Esophagus (tissue), 2 donors: ENCODE measurements at regions not wholly inside any gene's neighbourhood (a gene's known extent, or its start where the extent isn't known, plus 50 kb on each side); places are given as distances from the start of the nearest gene placed in this dataset.
"Not testable (repeated sequence)": the region's sequence is repeated elsewhere in the genome, so short reads cannot be mapped to it uniquely, and the experiment has no call there.

Experiments
- H3K27ac ChIP-seq, 2 donors: one replicate each; pipeline ENCODE4 v1.5.1; 2013; ENCODE audit warnings: low read depth in 2 of 2, mild to moderate bottlenecking in 2 of 2, inconsistent platforms in 1 of 2, low read length in 1 of 2, moderate library complexity in 1 of 2
- H3K27me3 ChIP-seq, 2 donors: one replicate each; pipeline ENCODE4 v1.6.1; 2013; ENCODE audit warnings: low read length in 2 of 2, control low read depth in 1 of 2, mild to moderate bottlenecking in 1 of 2; ENCODE audit not compliant: insufficient read depth in 2 of 2, control insufficient read depth in 1 of 2
- H3K36me3 ChIP-seq, 2 donors: one replicate each; pipeline ENCODE4 v1.6.1; 2013; ENCODE audit warnings: low read length in 1 of 2; ENCODE audit not compliant: control insufficient read depth in 2 of 2, insufficient read depth in 2 of 2
- H3K4me1 ChIP-seq, 2 donors: one replicate each; pipeline ENCODE4 v1.6.1; 2013; ENCODE audit warnings: low read length in 1 of 2; ENCODE audit not compliant: control insufficient read depth in 2 of 2, insufficient read depth in 2 of 2
- H3K4me3 ChIP-seq, 2 donors: one replicate each; pipeline ENCODE4 v1.5.1; 2013; ENCODE audit warnings: low read length in 2 of 2, mild to moderate bottlenecking in 2 of 2, low read depth in 1 of 2, moderate library complexity in 1 of 2
- H3K9me3 ChIP-seq, 2 donors: one replicate each; pipeline ENCODE4 v1.6.1; 2013; ENCODE audit warnings: mild to moderate bottlenecking in 2 of 2, low read depth in 1 of 2, low read length in 1 of 2, moderate library complexity in 1 of 2; ENCODE audit not compliant: control insufficient read depth in 2 of 2, insufficient read depth in 1 of 2
- WGBS, 2 donors: extraction: QIAGEN DNeasy Blood & Tissue Kit; methylation state at CpG; one replicate each; pipeline ENCODE4 v1.1.7; 2013; 5-methylcytosine and 5-hydroxymethylcytosine counted together
- donor health status: healthy with polysubstance abuse.
- donor health status: Bipolar disorder and iron deficiency.

DNA sequence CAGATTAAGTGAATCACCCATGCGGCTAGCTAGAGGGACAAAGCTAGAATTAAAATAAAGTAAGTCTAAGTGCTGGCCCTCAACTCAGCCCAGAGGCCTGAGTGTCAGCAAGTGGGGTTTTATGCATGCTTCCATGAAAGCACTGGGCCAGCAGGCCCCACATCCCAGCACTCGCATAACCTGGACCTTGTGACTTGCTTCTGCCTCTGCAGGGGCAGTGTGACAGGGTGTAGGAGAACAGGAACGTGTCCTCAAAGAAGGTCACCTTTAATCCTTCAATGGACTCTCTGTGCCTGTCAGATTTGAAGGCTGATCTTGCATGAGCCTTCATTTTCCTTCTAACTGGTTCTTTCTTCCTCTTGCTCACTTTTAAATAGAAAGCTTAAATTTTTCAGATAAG lies 183.4 kb downstream of the ALDH8A1 start:
- H3K27ac ChIP-seq: no peak overlapping the region
- H3K27me3 ChIP-seq: no peaks in the 10 kb centered on the region
- WGBS, 2 donors: 55 to 60% methylated on average over 3 of the region's 3 CpGs
- H3K4me3 ChIP-seq: no peak overlapping the region
- H3K9me3 ChIP-seq: no peaks in the 10 kb centered on the region
- no peaks in the 10 kb centered on the region for H3K4me1 ChIP-seq
- no peaks in the 10 kb centered on the region for H3K36me3 ChIP-seq

DNA sequence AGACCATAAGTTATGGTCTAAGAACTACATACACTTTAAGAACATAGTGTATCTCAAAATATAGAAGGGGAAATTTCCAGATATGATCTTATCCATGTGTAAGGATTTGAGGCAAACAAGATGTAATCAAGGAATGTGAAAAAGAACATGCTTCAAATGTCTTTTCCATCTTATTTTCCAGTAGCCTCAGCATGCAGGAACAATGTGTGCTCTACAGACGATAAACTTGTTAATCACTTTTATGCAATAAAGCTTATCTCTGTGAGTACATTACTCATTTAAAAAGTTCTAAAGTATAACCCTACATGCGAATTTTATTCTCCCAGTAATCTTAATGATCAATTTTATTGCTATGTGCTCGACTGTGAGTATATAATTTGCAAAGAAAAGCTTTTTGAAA lies 185.2 kb downstream of the ALDH8A1 start:
- Histone ChIP-seq H3K27ac (no peak overlapping the region), H3K27me3 (no peaks in the 10 kb centered on the region), H3K9me3 (no peaks in the 10 kb centered on the region), H3K4me1 (no peaks in the 10 kb centered on the region), H3K4me3 (no peak overlapping the region), H3K36me3 (no peaks in the 10 kb centered on the region)
- 75 to 78% methylated on average over 3 of the region's 3 CpGs for WGBS, 2 donors

DNA sequence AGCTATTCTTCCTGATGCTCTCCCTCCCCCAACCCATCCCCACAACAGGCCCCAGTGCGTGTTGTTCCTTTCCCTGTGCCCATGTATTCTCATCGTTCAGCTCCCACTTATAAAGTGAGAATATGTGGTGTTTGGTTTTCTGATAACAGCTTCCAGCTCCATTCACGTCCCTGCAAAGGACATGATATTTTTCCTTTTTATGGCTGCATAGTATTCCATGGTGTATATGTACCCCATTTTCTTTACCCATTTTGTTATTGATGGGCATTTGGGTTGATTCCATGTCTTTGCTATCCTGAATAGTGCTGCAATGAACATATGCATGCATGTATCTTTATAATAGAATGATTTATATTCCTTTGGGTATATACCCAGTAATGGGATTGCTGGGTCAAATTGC lies 186.3 kb downstream of the ALDH8A1 start:
- H3K4me1 ChIP-seq: not testable (repeated sequence)

DNA sequence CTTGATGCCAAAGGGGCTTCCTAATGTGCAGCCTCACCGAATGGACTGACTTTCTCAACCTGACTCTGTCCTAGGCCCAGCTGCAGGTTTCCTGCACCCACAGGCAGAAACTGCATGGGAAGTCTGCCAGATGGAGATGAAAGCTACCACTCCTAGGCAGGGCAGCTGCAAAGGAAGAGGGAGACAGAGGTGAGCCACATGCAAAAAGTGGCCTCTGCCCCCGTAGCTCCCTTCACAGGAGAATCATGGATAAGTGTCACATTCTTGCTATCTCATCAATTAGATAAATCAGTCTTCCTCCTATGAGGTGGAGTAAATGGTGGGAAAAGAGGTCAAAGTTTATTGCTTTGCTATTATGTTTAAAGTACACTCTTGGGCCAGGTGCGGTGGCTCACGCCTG lies 191.3 kb downstream of the ALDH8A1 start:
- Histone ChIP-seq H3K36me3 (no peaks in the 10 kb centered on the region), H3K4me3 (no peak overlapping the region), H3K27ac (no peak overlapping the region), H3K27me3 (no peaks in the 10 kb centered on the region), H3K4me1 (peaks cover 0 to 3% of the 10 kb centered on the region in 2 donors), H3K9me3 (no peaks in the 10 kb centered on the region)
- WGBS, 2 donors: 64 to 82% methylated on average over 4 of the region's 4 CpGs

More for the DNA sequence above, 186.3 kb downstream of the ALDH8A1 start:
- not testable (repeated sequence) for H3K36me3 ChIP-seq, H3K9me3 ChIP-seq, H3K27ac ChIP-seq, H3K27me3 ChIP-seq, H3K4me3 ChIP-seq
- 96% methylated on average over 3 of the region's 3 CpGs for WGBS, 2 donors

DNA sequence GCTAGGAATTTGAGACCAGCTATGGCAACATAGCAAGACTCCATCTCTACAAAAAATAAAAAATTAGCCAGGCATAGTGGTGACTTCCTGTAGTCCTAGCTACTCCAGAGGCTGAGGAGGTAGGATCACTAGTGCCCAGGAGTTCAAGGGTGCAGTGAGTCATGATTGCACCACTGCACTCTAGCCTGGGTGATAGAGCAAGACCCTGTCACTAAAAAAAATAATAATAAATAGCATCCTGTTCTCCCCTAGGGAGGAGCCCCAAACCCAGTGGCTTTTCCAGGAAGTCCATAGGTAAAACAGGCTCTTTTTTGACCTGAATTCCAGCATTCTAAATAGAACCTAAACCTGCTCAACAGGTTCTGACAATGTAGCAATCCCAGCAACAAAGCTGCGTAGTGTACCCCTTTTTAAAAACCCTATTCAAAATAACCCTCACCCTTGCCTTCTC lies 192.0 kb downstream of the ALDH8A1 start:
- Histone ChIP-seq H3K27me3 (no peaks in the 10 kb centered on the region), H3K9me3 (no peaks in the 10 kb centered on the region), H3K27ac (no peak overlapping the region), H3K4me1 (peaks cover 0 to 3% of the 10 kb centered on the region in 2 donors), H3K4me3 (no peak overlapping the region), H3K36me3 (no peaks in the 10 kb centered on the region)
- WGBS, 2 donors: 66 to 67% methylated on average over 1 of the region's 1 CpG

DNA sequence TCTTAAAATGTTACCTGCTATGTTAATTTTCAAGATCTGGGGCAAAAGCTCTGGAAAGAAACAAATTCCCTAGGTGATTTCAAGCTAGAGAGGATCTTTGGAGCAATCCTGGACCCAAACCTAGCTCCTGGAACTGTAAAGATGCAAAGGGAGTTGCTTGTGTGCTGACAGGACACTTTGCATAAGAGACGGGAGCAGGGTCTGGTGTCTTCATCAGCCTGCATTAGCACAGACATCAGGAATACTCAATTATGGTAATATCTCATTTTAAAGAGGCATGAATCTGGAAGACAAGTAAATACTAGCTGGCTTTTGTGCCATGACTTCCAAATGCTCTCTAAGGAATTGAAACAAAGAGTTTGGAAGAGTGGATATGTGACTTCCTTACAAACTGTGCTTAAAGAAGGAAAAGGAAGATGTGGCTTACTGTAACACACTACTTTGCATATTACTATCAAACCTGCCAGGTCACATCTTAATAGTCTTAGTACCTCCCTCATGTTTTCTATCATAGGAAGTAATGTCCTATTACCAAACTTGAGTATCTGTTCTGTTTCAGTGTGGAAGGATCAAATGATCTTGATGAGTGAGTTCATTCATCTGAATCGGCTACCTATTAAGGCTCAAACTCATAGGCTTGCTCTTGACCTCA lies 193.4 kb downstream of the ALDH8A1 start:
- Histone ChIP-seq H3K36me3 (no peaks in the 10 kb centered on the region), H3K27ac (no peak overlapping the region), H3K4me1 (peaks cover 0 to 3% of the 10 kb centered on the region in 2 donors), H3K9me3 (no peaks in the 10 kb centered on the region), H3K27me3 (no peaks in the 10 kb centered on the region), H3K4me3 (no peak overlapping the region)
- 83 to 90% methylated on average over 2 of the region's 2 CpGs for WGBS, 2 donors

DNA sequence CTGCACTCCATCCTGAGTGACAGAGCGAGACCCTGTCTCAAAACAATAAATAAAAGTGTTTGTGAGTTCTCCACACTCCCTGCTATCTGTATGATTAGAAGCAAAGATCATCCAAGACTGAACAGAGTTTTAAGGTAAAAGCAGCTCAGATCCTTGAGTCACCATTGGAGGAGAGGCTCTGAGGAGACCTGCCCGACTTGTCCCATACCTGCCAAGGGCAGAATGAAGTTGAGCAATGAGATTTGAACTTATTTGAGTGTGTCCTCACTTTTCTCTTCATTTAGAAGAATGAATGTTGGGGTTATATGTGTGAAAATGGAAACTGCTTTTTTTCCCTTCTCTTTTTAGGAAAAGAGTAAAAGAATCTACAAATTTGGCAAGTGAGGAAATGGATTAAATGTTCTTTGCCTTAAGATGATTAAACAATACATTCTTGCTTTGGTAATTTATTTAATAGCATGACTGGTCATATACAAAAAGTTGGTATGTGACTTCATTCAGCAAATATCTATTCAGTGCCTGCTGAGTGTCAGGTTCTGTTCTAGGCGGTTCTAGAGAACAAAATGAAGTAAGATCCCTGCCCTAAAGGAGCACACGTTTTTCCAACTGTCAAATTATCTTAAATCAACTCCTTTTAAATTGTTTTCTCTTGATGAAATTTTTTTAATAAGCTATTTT lies 195.7 kb downstream of the ALDH8A1 start:
- 58 to 75% methylated on average over 4 of the region's 4 CpGs for WGBS, 2 donors
- Histone ChIP-seq H3K4me3 (no peak overlapping the region), H3K4me1 (peaks cover 0 to 3% of the 10 kb centered on the region in 2 donors), H3K27me3 (no peaks in the 10 kb centered on the region), H3K9me3 (peaks cover 0 to 2% of the 10 kb centered on the region in 2 donors), H3K36me3 (no peaks in the 10 kb centered on the region), H3K27ac (peak overlapping the region in 1 of 2 donors; percentile 29)

DNA sequence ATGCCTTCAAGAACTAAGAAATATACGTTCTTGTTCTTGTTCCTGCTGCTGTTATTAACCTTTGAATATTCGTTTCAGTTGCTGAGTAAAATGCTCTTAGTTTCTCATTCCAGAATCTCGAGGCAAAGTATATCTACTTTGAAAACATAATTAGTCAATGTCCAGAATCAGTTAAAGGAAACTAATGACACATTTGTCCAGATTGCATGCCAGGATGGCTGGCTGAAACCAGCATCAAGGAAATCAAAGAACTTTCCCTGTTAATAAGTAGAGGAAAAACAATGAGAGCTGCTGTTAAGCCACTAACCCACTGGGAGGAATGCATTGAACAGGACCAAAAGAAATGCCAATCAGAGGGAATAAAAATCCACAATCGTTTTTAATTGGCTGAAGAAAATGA lies 196.9 kb downstream of the ALDH8A1 start:
- Histone ChIP-seq H3K4me1 (no peaks in the 10 kb centered on the region), H3K36me3 (no peaks in the 10 kb centered on the region), H3K27me3 (no peaks in the 10 kb centered on the region), H3K4me3 (no peak overlapping the region), H3K9me3 (peaks cover 0 to 2% of the 10 kb centered on the region in 2 donors), H3K27ac (no peak overlapping the region)
- 39 to 42% methylated on average over 4 of the region's 4 CpGs for WGBS, 2 donors

DNA sequence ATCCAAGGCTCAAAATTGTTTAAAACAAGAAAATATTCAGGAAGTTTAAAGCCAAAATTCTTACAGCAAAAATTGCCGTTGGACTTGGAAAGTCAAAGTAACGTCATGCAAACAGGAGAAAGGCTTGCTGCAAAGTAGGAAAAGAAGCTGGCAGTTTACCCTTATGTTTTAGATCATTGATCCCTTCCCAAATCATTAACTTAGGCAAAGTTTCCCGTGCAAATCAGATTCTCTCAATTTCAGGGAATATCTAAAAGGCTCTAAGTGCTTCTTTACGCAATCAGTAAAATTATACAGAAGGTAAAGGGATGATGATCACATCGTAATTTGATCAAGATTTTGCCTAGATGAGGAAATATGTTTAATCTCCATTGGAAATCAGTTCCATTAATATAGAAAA lies 197.5 kb downstream of the ALDH8A1 start:
- Histone ChIP-seq H3K4me3 (no peak overlapping the region), H3K27me3 (no peaks in the 10 kb centered on the region), H3K4me1 (no peaks in the 10 kb centered on the region), H3K27ac (no peak overlapping the region), H3K9me3 (peaks cover 0 to 2% of the 10 kb centered on the region in 2 donors), H3K36me3 (no peaks in the 10 kb centered on the region)
- WGBS, 2 donors: 73 to 87% methylated on average over 5 of the region's 5 CpGs

DNA sequence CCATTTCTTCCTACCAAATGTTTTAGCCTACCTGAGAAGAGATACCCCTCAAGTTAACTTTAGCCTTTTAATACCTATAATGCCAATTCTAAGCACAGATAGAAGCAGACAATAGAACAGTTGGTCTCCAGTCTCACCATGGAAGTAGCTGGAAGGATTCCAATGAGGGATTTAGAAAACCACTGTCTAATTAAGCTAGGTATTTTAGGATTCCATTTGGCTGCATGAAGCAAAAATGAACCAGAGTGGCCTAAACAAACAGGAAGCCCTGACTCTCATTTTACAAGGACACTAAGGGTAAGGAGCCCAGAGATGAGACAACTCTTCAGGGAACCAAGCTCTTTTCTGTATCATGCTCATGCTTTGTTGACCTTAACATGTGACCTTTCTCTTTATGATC lies 199.2 kb downstream of the ALDH8A1 start:
- H3K27ac ChIP-seq: no peak overlapping the region
- no peaks in the 10 kb centered on the region for H3K4me1 ChIP-seq
- H3K9me3 ChIP-seq: peaks cover 0 to 2% of the 10 kb centered on the region in 2 donors
- H3K27me3 ChIP-seq: no peaks in the 10 kb centered on the region
- H3K36me3 ChIP-seq: no peaks in the 10 kb centered on the region
- H3K4me3 ChIP-seq: no peak overlapping the region
